NCI-H2227 treated with DMSO at 0.1 percent for 48 hours (cell line): ENCODE measurements at regions not wholly inside any gene's neighbourhood (a gene's known extent, or its start where the extent isn't known, plus 50 kb on each side); places are given as distances from the start of the nearest gene placed in this dataset.
"Not testable (repeated sequence)": the region's sequence is repeated elsewhere in the genome, so short reads cannot be mapped to it uniquely, and the experiment has no call there.

Experiments
- DNase-seq: peaks from one replicate; lab custom pipeline; 2025; lab: John Stamatoyannopoulos, UW

DNA sequence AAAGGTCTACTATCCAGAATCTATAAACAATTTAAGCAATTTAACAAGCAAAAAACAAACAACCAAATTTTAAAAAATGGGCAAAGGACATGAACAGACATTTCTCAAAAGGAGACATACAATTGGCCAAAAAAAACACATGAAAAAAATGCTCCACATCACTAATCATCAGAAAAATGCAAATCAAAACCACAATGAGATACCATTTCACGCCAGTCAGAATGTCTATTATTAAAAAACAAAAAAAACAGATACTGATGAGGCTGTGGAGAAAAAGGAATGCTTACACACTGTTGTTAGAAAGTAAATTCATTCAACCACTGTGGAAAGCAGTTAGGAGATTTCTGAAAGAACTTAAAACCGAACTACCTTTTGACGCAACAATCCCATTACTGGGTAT, 66.4 kb upstream of the SESTD1 start:
- no peak for DNase-seq

GRCh38 chr2:179322289-179322688, 57.7 kb upstream of the SESTD1 start:
- DNase-seq: no peak

DNA sequence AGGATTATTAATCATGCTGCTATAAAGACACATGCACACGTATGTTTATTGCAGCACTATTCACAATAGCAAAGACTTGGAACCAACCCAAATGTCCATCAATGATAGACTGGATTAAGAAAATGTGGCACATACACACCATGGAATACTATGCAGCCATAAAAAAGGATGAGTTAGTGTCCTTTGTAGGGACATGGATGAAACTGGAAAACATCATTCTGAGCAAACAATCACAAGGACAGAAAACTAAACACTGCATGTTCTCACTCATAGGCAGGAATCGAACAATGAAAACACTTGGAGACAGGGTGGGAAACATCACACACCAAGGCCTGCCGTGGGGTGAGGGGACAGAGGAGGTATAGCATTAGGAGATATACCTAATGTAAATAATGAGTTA, 56.4 kb upstream of the SESTD1 start:
- not testable (repeated sequence) for DNase-seq

DNA sequence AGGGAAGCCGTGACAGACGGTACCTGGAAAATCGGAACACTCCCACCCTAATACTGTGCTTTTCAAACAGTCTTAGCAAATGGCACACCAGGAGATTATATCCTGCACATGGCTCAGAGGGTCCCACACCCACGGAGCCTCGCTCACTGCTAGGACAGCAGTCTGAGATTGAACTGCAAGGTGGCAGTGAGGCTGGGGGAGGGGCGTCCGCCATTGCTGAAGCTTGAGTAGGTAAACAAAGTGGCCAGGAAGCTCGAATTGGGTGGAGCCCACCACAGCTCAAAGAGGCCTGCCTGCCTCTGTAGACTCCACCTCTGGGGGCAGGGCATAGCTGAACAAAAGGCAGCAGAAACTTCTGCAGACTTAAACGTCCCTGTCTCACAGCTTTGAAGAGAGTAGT, 50.1 kb upstream of the SESTD1 start:
- DNase-seq: not testable (repeated sequence)
